Calu3 (cell line): ENCODE measurements at regions not wholly inside any gene's neighbourhood (a gene's known extent, or its start where the extent isn't known, plus 50 kb on each side); places are given as distances from the start of the nearest gene placed in this dataset.
A peak's percentile ranks its signal among the peaks of the same experiment; 100 is the strongest.

ENCODE experiments used
- BruUV-seq: library from RNA; stranded (reverse); fragments of 400-500 nt; replicated peaks from 2 replicates; lab custom pipeline; 2021; lab: Mats Ljungman, UMichigan
- CTCF ChIA-PET: fragments of 300-600 bp; sonication (Branson Sonifier 250); formaldehyde crosslinking; loops from one replicate; lab custom pipeline; 2022; ENCODE audit warnings: antibody characterized with exemption; lab: Charles Lee
- DNase-seq: peaks from one replicate; pipeline ENCODE4 v3.0.0; 2022
- H3K27ac Mint-ChIP-seq: one replicate; pipeline ENCODE4 v1.8.0; 2022; ENCODE audit warnings: mixed read lengths; ENCODE audit not compliant: unreplicated experiment
- H3K27me3 Mint-ChIP-seq: one replicate; pipeline ENCODE4 v1.8.0; 2022; ENCODE audit warnings: mixed read lengths; ENCODE audit not compliant: unreplicated experiment
- H3K36me3 Mint-ChIP-seq: one replicate; pipeline ENCODE4 v1.8.0; 2022; ENCODE audit warnings: mild to moderate bottlenecking, moderate library complexity, mixed read lengths; ENCODE audit not compliant: insufficient read depth, unreplicated experiment
- H3K4me1 Mint-ChIP-seq: one replicate; pipeline ENCODE4 v1.8.0; 2022; ENCODE audit warnings: mild to moderate bottlenecking, low read depth, mixed read lengths; ENCODE audit not compliant: unreplicated experiment
- H3K4me3 Mint-ChIP-seq: one replicate; pipeline ENCODE4 v1.8.0; 2022; ENCODE audit warnings: mild to moderate bottlenecking, low read depth, moderate library complexity, mixed read lengths; ENCODE audit not compliant: unreplicated experiment
- H3K9me3 Mint-ChIP-seq: one replicate; pipeline ENCODE4 v1.8.0; 2022; ENCODE audit warnings: low read depth, mixed read lengths; ENCODE audit not compliant: unreplicated experiment
- CTCF ChIP-seq: fragments of 200-600 bp; IDR thresholded peaks from one replicate; pipeline ENCODE4 v1.8.0; 2022; ENCODE audit warnings: antibody characterized with exemption; ENCODE audit not compliant: unreplicated experiment
- intact Hi-C: fragments of 100-400 bp; cut with micrococcal nuclease; formaldehyde crosslinking; loops from one replicate; pipeline ENCODE4 v1.10.0; 2022; ENCODE audit not compliant: unreplicated experiment

- Mint-ChIP-seq H3K9me3 (no peaks in the 10 kb centered on the region), H3K4me1 (no peaks in the 10 kb centered on the region), H3K36me3 (peaks cover 5% of the 10 kb centered on the region), H3K27ac (no peak overlapping the region), H3K27me3 (peaks cover 76% of the 10 kb centered on the region), H3K4me3 (no peak overlapping the region)
- no peak for DNase-seq
- BruUV-seq = no TSS peak
- no peak for TF ChIP-seq CTCF
- intact Hi-C loops = no loop called here
- CTCF ChIA-PET = no interaction called here
Measured at GRCh38 chr20:39094391-39094790, 132.2 kb downstream of the DHX35 start.

DNA sequence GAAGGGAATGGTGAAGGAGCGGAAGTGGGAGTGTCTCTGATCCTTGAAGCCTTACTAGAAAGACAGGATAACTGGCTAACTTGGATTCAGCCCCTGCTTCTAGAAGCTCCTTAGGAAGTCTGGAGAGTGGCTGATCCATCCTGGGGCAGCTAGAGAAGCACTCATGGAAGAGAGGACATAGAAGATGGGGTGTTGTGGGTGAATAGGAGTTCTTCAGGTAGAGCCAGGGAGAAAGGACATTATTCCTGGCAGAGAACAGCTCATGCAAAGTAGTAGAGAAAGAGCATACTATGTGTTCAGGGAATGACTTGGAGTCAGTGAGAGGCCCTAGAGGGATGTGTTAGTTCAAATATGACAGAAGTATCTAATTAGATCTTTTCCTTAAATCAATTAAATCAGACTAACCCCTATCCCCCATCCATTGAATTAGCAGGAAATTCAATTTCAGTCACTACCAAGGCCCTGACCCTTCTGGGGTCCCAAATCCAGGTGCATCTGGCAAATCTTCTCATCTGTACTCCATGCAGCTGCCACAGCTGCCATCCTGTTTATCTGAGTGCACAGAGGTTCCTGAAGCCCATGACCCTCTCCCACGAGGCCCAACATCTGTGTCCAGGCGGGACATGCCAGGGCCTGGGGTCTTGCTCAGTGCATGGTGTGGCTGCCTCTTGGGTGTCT, 130.7 kb downstream of the DHX35 start:
- intact Hi-C loops = no loop called here
- CTCF ChIA-PET = interaction anchor here (0.9 kb wide), 1 partner anchor 10 kb away, joined by 3 read pairs; no protein-coding TSS in a partner anchor
- H3K27me3 Mint-ChIP-seq = peaks cover 74% of the 10 kb centered on the region

DNA sequence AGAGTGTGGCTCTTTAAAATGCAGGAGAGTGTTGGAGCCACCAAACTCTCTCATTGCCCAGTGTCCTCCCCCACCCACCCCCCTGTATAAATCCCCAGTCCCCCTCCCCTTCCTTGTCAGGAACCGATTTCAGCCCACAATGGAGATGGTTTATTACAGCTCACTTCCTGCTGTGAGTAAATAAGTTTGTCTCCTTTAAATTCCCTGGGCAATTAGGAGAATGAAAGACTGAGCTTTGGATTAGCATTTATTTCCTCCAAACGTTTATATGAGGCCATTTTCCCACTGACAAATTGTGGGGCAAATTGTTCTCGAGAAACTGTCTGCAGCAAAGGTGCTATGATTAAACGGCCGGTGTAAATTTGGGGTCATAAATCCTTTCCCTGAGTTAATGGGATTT, 128.8 kb downstream of the DHX35 start:
- BruUV-seq = no TSS peak
- Mint-ChIP-seq H3K4me1 (no peaks in the 10 kb centered on the region), H3K9me3 (no peaks in the 10 kb centered on the region), H3K4me3 (no peak overlapping the region), H3K36me3 (peaks cover 9% of the 10 kb centered on the region), H3K27me3 (peaks cover 64% of the 10 kb centered on the region), H3K27ac (no peak overlapping the region)
- DNase-seq = no peak
- CTCF ChIA-PET = interaction anchor here (0.6 kb wide), 1 partner anchor 41 kb away, joined by 3 read pairs; no protein-coding TSS in a partner anchor
- intact Hi-C loops = no loop called here
- no peak for TF ChIP-seq CTCF

More for the DNA sequence above, 130.7 kb downstream of the DHX35 start:
- H3K4me1 Mint-ChIP-seq = no peaks in the 10 kb centered on the region
- no peak overlapping the region for H3K4me3 Mint-ChIP-seq
- no peak overlapping the region for H3K27ac Mint-ChIP-seq
- no peak for DNase-seq
- H3K36me3 Mint-ChIP-seq = peaks cover 9% of the 10 kb centered on the region
- TF ChIP-seq CTCF = no peak
- H3K9me3 Mint-ChIP-seq = no peaks in the 10 kb centered on the region
- no TSS peak for BruUV-seq

- BruUV-seq = no TSS peak
- TF ChIP-seq CTCF = no peak
- Mint-ChIP-seq H3K4me1 (no peaks in the 10 kb centered on the region), H3K36me3 (peaks cover 9% of the 10 kb centered on the region), H3K27ac (peak overlapping the region; percentile 86), H3K27me3 (peaks cover 74% of the 10 kb centered on the region), H3K9me3 (no peaks in the 10 kb centered on the region), H3K4me3 (no peak overlapping the region)
- CTCF ChIA-PET = no interaction called here
- no peak for DNase-seq
- intact Hi-C loops = no loop called here
Measured at GRCh38 chr20:39089797-39090196, 127.7 kb downstream of the DHX35 start.
